Effector memory CD4-positive, alpha-beta T cell (primary cell): ENCODE measurements at regions not wholly inside any gene's neighbourhood (a gene's known extent, or its start where the extent isn't known, plus 50 kb on each side); places are given as distances from the start of the nearest gene placed in this dataset.
"Not testable (repeated sequence)": the region's sequence is repeated elsewhere in the genome, so short reads cannot be mapped to it uniquely, and the experiment has no call there.

Experiments used
- DNase-seq, 3 donors: peaks; one replicate each; pipeline ENCODE4 v3.0.0-alpha.2; 2020
- H3K27ac ChIP-seq: 2 replicates; pipeline ENCODE4 v1.7.0; 2013; ENCODE audit warnings: mild to moderate bottlenecking, low read length, moderate library complexity; ENCODE audit not compliant: insufficient read depth, poor library complexity, severe bottlenecking
- H3K27me3 ChIP-seq: replicated peaks from 2 replicates; pipeline ENCODE4 v1.7.0; 2013; ENCODE audit warnings: mild to moderate bottlenecking, low read length; ENCODE audit not compliant: insufficient read depth, control insufficient read depth, poor library complexity, severe bottlenecking
- H3K36me3 ChIP-seq: 2 replicates; pipeline ENCODE4 v1.7.0; 2013; ENCODE audit warnings: mild to moderate bottlenecking, low read length, moderate library complexity; ENCODE audit not compliant: control insufficient read depth, insufficient read depth
- H3K4me1 ChIP-seq: 2 replicates; pipeline ENCODE4 v1.7.0; 2013; ENCODE audit warnings: low read length, mild to moderate bottlenecking; ENCODE audit not compliant: control insufficient read depth, insufficient read depth, poor library complexity, severe bottlenecking
- H3K4me3 ChIP-seq: 2 replicates; pipeline ENCODE4 v1.7.0; 2013; ENCODE audit warnings: low read length, low read depth, mild to moderate bottlenecking; ENCODE audit not compliant: insufficient read depth, poor library complexity, severe bottlenecking
- H3K9me3 ChIP-seq: 2 replicates; pipeline ENCODE4 v1.7.0; 2013; ENCODE audit warnings: mild to moderate bottlenecking, low read length, moderate library complexity; ENCODE audit not compliant: control insufficient read depth

- H3K27me3 ChIP-seq, H3K36me3 ChIP-seq, H3K4me1 ChIP-seq, DNase-seq, H3K4me3 ChIP-seq, H3K27ac ChIP-seq, H3K9me3 ChIP-seq: not testable (repeated sequence)
These were observed 95.8 kb upstream of the LPCAT1 start for GRCh38 chr5:1619531-1619930.

GRCh38 chr5:1618296-1618865 lies 94.6 kb upstream of the LPCAT1 start:
- H3K4me3 ChIP-seq, H3K36me3 ChIP-seq, H3K9me3 ChIP-seq, H3K4me1 ChIP-seq, DNase-seq, H3K27ac ChIP-seq, H3K27me3 ChIP-seq: not testable (repeated sequence)

GRCh38 chr5:1617236-1617755 lies 93.5 kb upstream of the LPCAT1 start:
- not testable (repeated sequence) for H3K9me3 ChIP-seq, H3K27ac ChIP-seq, H3K4me1 ChIP-seq, H3K36me3 ChIP-seq, H3K27me3 ChIP-seq, DNase-seq, H3K4me3 ChIP-seq

- not testable (repeated sequence) for H3K4me1 ChIP-seq, H3K27me3 ChIP-seq, H3K36me3 ChIP-seq, H3K27ac ChIP-seq, DNase-seq, H3K4me3 ChIP-seq, H3K9me3 ChIP-seq
These were observed 89.8 kb upstream of the LPCAT1 start for GRCh38 chr5:1613515-1613914.

- not testable (repeated sequence) for H3K27me3 ChIP-seq, H3K4me3 ChIP-seq, H3K9me3 ChIP-seq, H3K4me1 ChIP-seq, DNase-seq, H3K36me3 ChIP-seq, H3K27ac ChIP-seq
These were observed 86.8 kb upstream of the LPCAT1 start for GRCh38 chr5:1610526-1610925.

GRCh38 chr5:1609111-1609510 lies 85.4 kb upstream of the LPCAT1 start:
- not testable (repeated sequence) for H3K36me3 ChIP-seq, DNase-seq, H3K9me3 ChIP-seq, H3K27ac ChIP-seq, H3K27me3 ChIP-seq, H3K4me3 ChIP-seq, H3K4me1 ChIP-seq

- H3K4me1 ChIP-seq, H3K4me3 ChIP-seq, H3K36me3 ChIP-seq, DNase-seq, H3K9me3 ChIP-seq, H3K27me3 ChIP-seq, H3K27ac ChIP-seq: not testable (repeated sequence)
These were observed 84.6 kb upstream of the LPCAT1 start for GRCh38 chr5:1608336-1608735.

GRCh38 chr5:1606951-1607350 lies 83.2 kb upstream of the LPCAT1 start:
- H3K9me3 ChIP-seq, H3K36me3 ChIP-seq: not testable (repeated sequence)

GRCh38 chr5:1603916-1604315 lies 80.2 kb upstream of the LPCAT1 start:
- DNase-seq, H3K4me3 ChIP-seq, H3K27me3 ChIP-seq, H3K4me1 ChIP-seq, H3K9me3 ChIP-seq, H3K36me3 ChIP-seq, H3K27ac ChIP-seq: not testable (repeated sequence)

More at GRCh38 chr5:1606951-1607350, 83.2 kb upstream of the LPCAT1 start:
- H3K4me3 ChIP-seq, DNase-seq, H3K27ac ChIP-seq, H3K4me1 ChIP-seq, H3K27me3 ChIP-seq: not testable (repeated sequence)

- H3K9me3 ChIP-seq, DNase-seq, H3K4me3 ChIP-seq, H3K4me1 ChIP-seq, H3K27ac ChIP-seq, H3K36me3 ChIP-seq, H3K27me3 ChIP-seq: not testable (repeated sequence)
These were observed 77.8 kb upstream of the LPCAT1 start for GRCh38 chr5:1601565-1601964.
